HEK293 (cell line): ENCODE measurements at regions not wholly inside any gene's neighbourhood (a gene's known extent, or its start where the extent isn't known, plus 50 kb on each side); places are given as distances from the start of the nearest gene placed in this dataset.
A peak's percentile ranks its signal among the peaks of the same experiment; 100 is the strongest.

Experiments used
- CTCF ChIA-PET: fragments of 350-600 bp; formaldehyde crosslinking; extraction: SDS; loops from one replicate; lab custom pipeline; 2021; ENCODE audit warnings: antibody characterized with exemption; lab: Yijun Ruan, JAX
- POLR2A ChIA-PET: fragments of 300-600 bp; formaldehyde crosslinking; extraction: SDS; loops from one replicate; lab custom pipeline; 2020; ENCODE audit warnings: antibody characterized with exemption, inconsistent platforms; lab: Yijun Ruan, JAX
- H3K27ac ChIP-seq: fragments of 200-500 bp; sonication (Bioruptor generic); 2 replicates; pipeline ENCODE4 v1.5.1; 2014; ENCODE audit warnings: low read depth, low read length, control low read depth, inconsistent platforms; ENCODE audit errors: extremely low read depth
- H3K36me3 ChIP-seq, 2 experiments: fragments of 200-500 bp in 1 of 2; sonication (Bioruptor generic) in 1 of 2; 1 replicate in 1 of 2; 2 replicates in 1 of 2; pipeline ENCODE4 v1.5.1; 2014 to 2017; ENCODE audit warnings: inconsistent platforms in 2 of 2, low read length in 2 of 2; ENCODE audit not compliant: control insufficient read depth in 2 of 2, insufficient read depth in 1 of 2
- H3K4me1 ChIP-seq: fragments of 200-500 bp; sonication (Bioruptor generic); 2 replicates; pipeline ENCODE4 v1.5.1; 2014; ENCODE audit warnings: mild to moderate bottlenecking, low read length, inconsistent platforms; ENCODE audit not compliant: control insufficient read depth, insufficient read depth
- H3K4me3 ChIP-seq: 2 replicates; pipeline ENCODE4 v1.5.1; 2011; ENCODE audit warnings: low read depth, mild to moderate bottlenecking, control low read depth, low read length, moderate library complexity
- H3K9me3 ChIP-seq: fragments of 200-500 bp; sonication (Bioruptor generic); 2 replicates; pipeline ENCODE4 v1.5.1; 2014; ENCODE audit warnings: low read depth, low read length, inconsistent platforms; ENCODE audit not compliant: control insufficient read depth, insufficient read depth
- GLI4 ChIP-seq: fragments of 450-650 bp; formaldehyde crosslinking; IDR thresholded peaks from 2 replicates; pipeline ENCODE4 v1.5.1; 2016; ENCODE audit warnings: missing biosample characterization, missing genetic modification characterization
- GLIS1 ChIP-seq: fragments of 450-650 bp; formaldehyde crosslinking; IDR thresholded peaks from 2 replicates; pipeline ENCODE4 v1.5.1; 2016; ENCODE audit warnings: missing biosample characterization, missing genetic modification characterization
- HOXD13 ChIP-seq: sonication (generic); formaldehyde crosslinking; IDR thresholded peaks from 2 replicates; pipeline ENCODE4 v1.8.0; 2022; ENCODE audit warnings: missing genetic modification reagents, borderline replicate concordance
- KLF7 ChIP-seq: fragments of 450-650 bp; formaldehyde crosslinking; IDR thresholded peaks from 2 replicates; pipeline ENCODE4 v1.5.1; 2016; ENCODE audit warnings: missing biosample characterization, missing genetic modification characterization, borderline replicate concordance
- KLF8 ChIP-seq: fragments of 450-650 bp; formaldehyde crosslinking; IDR thresholded peaks from 2 replicates; pipeline ENCODE4 v1.5.1; 2016; ENCODE audit warnings: missing biosample characterization, missing genetic modification characterization
- MEIS1 ChIP-seq: sonication (generic); formaldehyde crosslinking; IDR thresholded peaks from 2 replicates; pipeline ENCODE4 v1.8.1; 2022; ENCODE audit warnings: missing genetic modification reagents, mild to moderate bottlenecking, borderline replicate concordance
- PRDM6 ChIP-seq: fragments of 450-650 bp; formaldehyde crosslinking; IDR thresholded peaks from 2 replicates; pipeline ENCODE4 v1.5.1; 2017; ENCODE audit warnings: missing biosample characterization, missing genetic modification characterization
- TCF7L2 ChIP-seq: IDR thresholded peaks from 2 replicates; pipeline ENCODE4 v1.6.1; 2011; ENCODE audit warnings: low read depth, mild to moderate bottlenecking, inconsistent platforms, low read length, moderate library complexity, borderline replicate concordance
- TSHZ1 ChIP-seq: fragments of 450-650 bp; formaldehyde crosslinking; IDR thresholded peaks from 2 replicates; pipeline ENCODE4 v1.5.1; 2016; ENCODE audit warnings: missing biosample characterization, missing genetic modification characterization, borderline replicate concordance
- ZBTB21 ChIP-seq: fragments of 450-650 bp; formaldehyde crosslinking; IDR thresholded peaks from 2 replicates; pipeline ENCODE4 v1.5.1; 2017; ENCODE audit warnings: missing biosample characterization, missing genetic modification characterization
- ZNF133 ChIP-seq: fragments of 450-650 bp; formaldehyde crosslinking; IDR thresholded peaks from 2 replicates; pipeline ENCODE4 v1.5.1; 2016; ENCODE audit warnings: missing biosample characterization, missing genetic modification characterization
- ZNF214 ChIP-seq: fragments of 450-650 bp; formaldehyde crosslinking; IDR thresholded peaks from 2 replicates; pipeline ENCODE4 v1.5.1; 2017; ENCODE audit warnings: missing biosample characterization, mild to moderate bottlenecking, missing genetic modification characterization, borderline replicate concordance
- ZNF280C ChIP-seq: fragments of 450-650 bp; formaldehyde crosslinking; IDR thresholded peaks from 2 replicates; pipeline ENCODE4 v1.5.1; 2016; ENCODE audit warnings: missing biosample characterization, missing genetic modification characterization
- ZNF362 ChIP-seq: fragments of 450-650 bp; formaldehyde crosslinking; IDR thresholded peaks from 2 replicates; pipeline ENCODE4 v1.5.1; 2016; ENCODE audit warnings: missing biosample characterization, missing genetic modification characterization
- ZNF398 ChIP-seq: fragments of 450-650 bp; formaldehyde crosslinking; IDR thresholded peaks from 2 replicates; pipeline ENCODE4 v1.5.1; 2017; ENCODE audit warnings: missing biosample characterization, missing genetic modification characterization
- ZNF404 ChIP-seq: fragments of 450-650 bp; formaldehyde crosslinking; IDR thresholded peaks from 2 replicates; pipeline ENCODE4 v1.5.1; 2017; ENCODE audit warnings: missing biosample characterization, missing genetic modification characterization
- ZNF530 ChIP-seq: fragments of 450-650 bp; formaldehyde crosslinking; IDR thresholded peaks from 2 replicates; pipeline ENCODE4 v1.5.1; 2016; ENCODE audit warnings: low read depth, missing biosample characterization, missing genetic modification characterization
- ZNF571 ChIP-seq: fragments of 450-650 bp; formaldehyde crosslinking; IDR thresholded peaks from 2 replicates; pipeline ENCODE4 v1.5.0; 2017; ENCODE audit warnings: missing biosample characterization, missing genetic modification characterization
- ZNF585B ChIP-seq: fragments of 450-650 bp; formaldehyde crosslinking; IDR thresholded peaks from 2 replicates; pipeline ENCODE4 v1.5.1; 2016; ENCODE audit warnings: missing biosample characterization, missing genetic modification characterization
- ZNF639 ChIP-seq: fragments of 450-650 bp; formaldehyde crosslinking; IDR thresholded peaks from 2 replicates; pipeline ENCODE4 v1.5.1; 2016; ENCODE audit warnings: missing biosample characterization, missing genetic modification characterization
- ZNF707 ChIP-seq: fragments of 450-650 bp; formaldehyde crosslinking; IDR thresholded peaks from 2 replicates; pipeline ENCODE4 v1.5.1; 2016; ENCODE audit warnings: missing biosample characterization, missing genetic modification characterization

- TF ChIP-seq ZNF280C (tag by site-specific recombination), result no peak
- TF ChIP-seq KLF7 (tag by site-specific recombination), result no peak
- TF ChIP-seq GLI4, result no peak
- no peak for TF ChIP-seq TSHZ1 (tag by site-specific recombination)
- no peak for TF ChIP-seq ZBTB21 (tag by site-specific recombination)
- TF ChIP-seq ZNF133 (tag by site-specific recombination), result no peak
Measured at GRCh38 chr11:30172158-30172557, 58.7 kb upstream of the FSHB start (continued).

GRCh38 chr11:30172883-30173311 lies 57.9 kb upstream of the FSHB start:
- Histone ChIP-seq H3K4me3 (no peak overlapping the region), H3K27ac (no peak overlapping the region), H3K9me3 (no peaks in the 10 kb centered on the region), H3K4me1 (no peaks in the 10 kb centered on the region), H3K36me3 (no peaks in the 10 kb centered on the region)
- POLR2A ChIA-PET, result no interaction called here
- CTCF ChIA-PET, result interaction anchor here (1.7 kb wide), 1 partner anchor 29 kb away, joined by 5 read pairs; no protein-coding TSS in a partner anchor
- TF ChIP-seq HOXD13, result no peak
- TF ChIP-seq ZNF530 (tag by site-specific recombination), result no peak
- TF ChIP-seq GLIS1, result peak; percentile 49
- TF ChIP-seq ZNF404, result no peak

- Histone ChIP-seq H3K9me3 (no peaks in the 10 kb centered on the region), H3K4me1 (no peaks in the 10 kb centered on the region), H3K27ac (no peak overlapping the region), H3K36me3 (no peaks in the 10 kb centered on the region), H3K4me3 (no peak overlapping the region)
- CTCF ChIA-PET, result interaction anchor here (0.9 to 1.7 kb wide), 2 partner anchors 31 to 46 kb away, joined by 3 to 5 read pairs; no protein-coding TSS in a partner anchor
- POLR2A ChIA-PET, result no interaction called here
- TF ChIP-seq ZNF707 (no peak), ZNF362 (no peak), ZNF571 (tag by site-specific recombination) (no peak), ZNF585B (tag by site-specific recombination) (no peak), ZNF398 (no peak), PRDM6 (no peak), KLF8 (tag by site-specific recombination) (no peak), MEIS1 (no peak), TCF7L2 (no peak), ZNF214 (tag by site-specific recombination) (no peak), ZNF639 (tag by site-specific recombination) (no peak)
Measured at GRCh38 chr11:30174265-30175020, 56.4 kb upstream of the FSHB start.
